GM10266 (cell line): ENCODE measurements at regions not wholly inside any gene's neighbourhood (a gene's known extent, or its start where the extent isn't known, plus 50 kb on each side); places are given as distances from the start of the nearest gene placed in this dataset.

ENCODE experiments used
- DNase-seq: peaks from one replicate; pipeline ENCODE4 v3.0.0; 2012; ENCODE audit errors: extremely low spot score
- TF ChIP-seq, protein P1 (sequence below): IDR thresholded peaks from 2 replicates; pipeline ENCODE4 v1.5.1; 2012; ENCODE audit warnings: mild to moderate bottlenecking, low read depth; ENCODE audit not compliant: control insufficient read depth, insufficient read depth; ENCODE audit errors: missing control alignments

DNA sequence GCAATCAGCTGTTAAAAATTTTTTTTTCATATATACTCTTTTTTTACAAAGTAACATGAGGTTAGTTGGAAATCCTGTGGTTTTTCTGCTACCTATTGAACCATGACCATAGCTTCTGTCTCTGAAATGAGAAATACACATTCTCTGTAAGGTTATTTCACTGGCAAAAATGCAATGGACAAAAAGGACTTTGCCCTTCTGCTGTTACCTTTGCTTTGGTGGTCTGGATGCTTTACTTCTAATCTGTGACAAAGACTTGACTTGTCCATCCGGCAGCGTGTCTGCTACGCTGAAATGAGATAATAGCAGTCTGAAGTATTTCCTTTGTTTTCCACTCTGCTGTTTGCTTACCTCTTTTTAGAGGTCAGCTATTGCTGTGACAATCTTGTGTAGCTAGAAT lies 412.8 kb downstream of the SLITRK6 start:
- TF ChIP-seq, protein P1, sequence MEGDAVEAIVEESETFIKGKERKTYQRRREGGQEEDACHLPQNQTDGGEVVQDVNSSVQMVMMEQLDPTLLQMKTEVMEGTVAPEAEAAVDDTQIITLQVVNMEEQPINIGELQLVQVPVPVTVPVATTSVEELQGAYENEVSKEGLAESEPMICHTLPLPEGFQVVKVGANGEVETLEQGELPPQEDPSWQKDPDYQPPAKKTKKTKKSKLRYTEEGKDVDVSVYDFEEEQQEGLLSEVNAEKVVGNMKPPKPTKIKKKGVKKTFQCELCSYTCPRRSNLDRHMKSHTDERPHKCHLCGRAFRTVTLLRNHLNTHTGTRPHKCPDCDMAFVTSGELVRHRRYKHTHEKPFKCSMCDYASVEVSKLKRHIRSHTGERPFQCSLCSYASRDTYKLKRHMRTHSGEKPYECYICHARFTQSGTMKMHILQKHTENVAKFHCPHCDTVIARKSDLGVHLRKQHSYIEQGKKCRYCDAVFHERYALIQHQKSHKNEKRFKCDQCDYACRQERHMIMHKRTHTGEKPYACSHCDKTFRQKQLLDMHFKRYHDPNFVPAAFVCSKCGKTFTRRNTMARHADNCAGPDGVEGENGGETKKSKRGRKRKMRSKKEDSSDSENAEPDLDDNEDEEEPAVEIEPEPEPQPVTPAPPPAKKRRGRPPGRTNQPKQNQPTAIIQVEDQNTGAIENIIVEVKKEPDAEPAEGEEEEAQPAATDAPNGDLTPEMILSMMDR: no peak
- DNase-seq: no peak

DNA sequence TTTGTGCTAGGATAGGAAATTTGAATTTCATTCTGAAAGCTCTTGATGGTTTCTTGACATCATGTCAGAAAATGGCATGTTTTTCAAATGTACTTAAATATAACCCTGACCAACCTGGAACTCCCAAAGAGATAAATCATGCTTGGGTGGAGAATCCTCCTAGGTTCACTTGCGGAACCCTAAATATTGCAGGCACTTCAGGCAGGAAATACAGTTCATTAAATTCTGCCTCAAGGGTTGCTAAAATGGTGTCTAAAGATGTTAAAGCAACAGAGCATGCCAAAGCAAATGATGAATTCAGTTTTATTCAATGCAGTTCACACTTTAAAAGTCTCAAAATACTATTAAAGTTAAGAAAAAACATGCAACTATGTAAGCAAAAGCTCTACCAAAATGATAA lies 415.9 kb downstream of the SLITRK6 start:
- TF ChIP-seq, protein P1: no peak
- DNase-seq: no peak

DNA sequence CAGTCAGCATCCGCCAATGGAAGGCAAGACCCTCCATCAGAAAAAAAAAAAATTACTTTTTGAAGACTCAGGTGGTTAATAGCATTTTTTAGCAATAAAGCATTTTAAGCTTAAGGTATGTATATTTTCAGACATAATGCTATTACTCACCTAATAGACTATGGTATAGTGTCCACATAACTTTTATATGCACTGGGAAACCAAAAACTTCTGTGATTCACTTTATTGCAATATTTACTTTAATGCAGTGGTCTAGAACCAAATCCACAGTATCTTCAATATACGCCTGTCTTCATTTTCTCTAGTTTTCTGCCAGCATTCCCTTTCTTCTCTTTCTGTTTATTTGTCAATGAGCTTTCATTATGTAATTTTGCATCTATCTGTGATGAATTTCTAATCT lies 418.1 kb downstream of the SLITRK6 start:
- TF ChIP-seq, protein P1: no peak
- no peak for DNase-seq

DNA sequence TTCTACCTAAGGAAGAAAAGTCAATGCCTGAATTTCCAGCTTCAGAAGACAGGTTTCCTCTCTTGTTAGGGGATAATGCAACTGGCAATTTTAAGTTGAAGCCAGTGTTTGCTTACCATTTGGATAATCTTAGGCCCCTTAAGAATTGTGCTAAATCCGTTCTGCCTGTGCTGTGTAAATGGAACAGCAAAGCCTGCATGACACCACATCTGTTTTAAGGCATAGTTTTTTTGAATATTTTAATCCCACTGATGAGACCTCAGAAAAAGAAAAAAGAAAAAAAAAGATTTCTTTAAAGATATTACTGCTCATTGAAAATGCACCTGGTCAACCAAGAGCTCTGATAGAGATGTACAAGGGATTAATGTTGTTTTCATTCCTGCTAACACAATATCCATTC lies 419.2 kb downstream of the SLITRK6 start:
- TF ChIP-seq, protein P1: no peak
- DNase-seq: no peak

DNA sequence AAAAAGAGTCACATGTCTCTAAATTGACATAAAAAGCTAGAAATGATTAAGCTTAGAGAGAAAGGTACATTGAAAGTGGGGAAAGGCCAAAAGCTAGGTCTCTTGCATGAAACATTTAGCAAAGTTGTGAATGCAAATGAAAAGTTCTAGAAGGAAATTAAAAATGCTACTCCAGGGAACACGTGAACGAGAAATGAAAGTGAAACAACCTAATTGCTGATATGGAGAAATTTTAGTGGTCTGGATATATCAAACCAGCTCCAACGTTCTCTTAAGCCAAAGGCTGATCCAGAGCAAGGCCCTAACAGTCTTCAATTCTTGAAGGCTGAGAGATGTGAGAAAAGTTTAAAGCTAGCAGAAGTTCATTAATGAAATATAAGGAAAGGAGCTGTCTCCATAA lies 419.8 kb downstream of the SLITRK6 start:
- TF ChIP-seq, protein P1: no peak
- no peak for DNase-seq

DNA sequence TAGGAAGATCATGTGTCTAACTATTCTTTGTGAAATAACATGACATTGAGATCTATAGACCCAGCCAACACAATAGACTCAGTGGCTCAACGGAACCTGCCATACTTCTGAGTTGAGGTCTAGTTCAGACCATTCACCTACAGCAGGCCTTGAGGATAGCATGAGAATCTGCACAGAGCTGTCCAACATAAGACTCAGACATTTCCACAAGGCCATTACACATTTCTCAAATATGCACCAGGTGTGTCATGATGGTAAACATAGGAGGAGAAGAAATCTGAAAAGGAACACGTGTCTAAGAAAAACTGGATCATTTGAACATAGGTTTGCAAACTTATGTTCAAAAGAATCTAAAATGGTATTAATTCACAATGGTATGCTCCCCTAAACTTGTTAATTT lies 421.4 kb downstream of the SLITRK6 start:
- TF ChIP-seq, protein P1: no peak
- no peak for DNase-seq

DNA sequence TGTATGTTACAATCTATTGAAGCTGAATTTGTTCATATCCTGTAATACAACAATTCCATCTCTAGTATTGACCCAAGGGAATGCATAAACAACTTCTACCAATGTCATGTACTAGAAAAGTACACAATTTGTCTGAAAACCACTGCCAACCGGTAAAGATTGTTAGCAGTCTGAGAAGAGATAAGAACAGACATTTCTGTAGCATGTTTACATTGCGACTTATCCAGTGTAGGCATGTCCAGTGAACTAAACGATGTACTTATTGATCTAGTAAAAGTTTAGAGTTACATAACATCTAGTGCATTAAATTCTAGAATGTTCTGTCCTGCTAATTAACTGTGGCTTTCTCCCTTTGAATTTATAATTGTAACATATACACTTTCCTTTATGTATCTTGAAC lies 425.9 kb downstream of the SLITRK6 start:
- no peak for DNase-seq

More for the DNA sequence above, 425.9 kb downstream of the SLITRK6 start:
- TF ChIP-seq, protein P1: no peak
